Activated naive CD8-positive, alpha-beta T cell treated with anti-CD3 and anti-CD28 coated beads, Interleukin-2, amount 50 U/mL, for 24 hours (primary cell): ENCODE measurements at regions not wholly inside any gene's neighbourhood (a gene's known extent, or its start where the extent isn't known, plus 50 kb on each side); places are given as distances from the start of the nearest gene placed in this dataset.

Source experiments
- ATAC-seq: fragments of 150-1000 bp; cut with Tn5 transposase; one replicate; pipeline ENCODE4 v1.10.0; 2021
- DNase-seq: peaks from one replicate; pipeline ENCODE4 v3.0.0; 2021
- H3K27ac Mint-ChIP-seq: one replicate; pipeline ENCODE4 v1.8.0; 2021; ENCODE audit warnings: mild to moderate bottlenecking, mixed read lengths
- H3K27me3 Mint-ChIP-seq: one replicate; pipeline ENCODE4 v1.8.0; 2021; ENCODE audit warnings: mixed read lengths
- H3K36me3 Mint-ChIP-seq: one replicate; pipeline ENCODE4 v1.8.0; 2021; ENCODE audit warnings: low read depth, mixed read lengths
- H3K4me1 Mint-ChIP-seq: one replicate; pipeline ENCODE4 v1.8.0; 2021; ENCODE audit warnings: mixed read lengths
- H3K4me3 Mint-ChIP-seq: one replicate; pipeline ENCODE4 v1.8.0; 2021; ENCODE audit warnings: mild to moderate bottlenecking, moderate library complexity, mixed read lengths
- H3K9me3 Mint-ChIP-seq: one replicate; pipeline ENCODE4 v1.8.0; 2021; ENCODE audit warnings: mixed read lengths

DNA sequence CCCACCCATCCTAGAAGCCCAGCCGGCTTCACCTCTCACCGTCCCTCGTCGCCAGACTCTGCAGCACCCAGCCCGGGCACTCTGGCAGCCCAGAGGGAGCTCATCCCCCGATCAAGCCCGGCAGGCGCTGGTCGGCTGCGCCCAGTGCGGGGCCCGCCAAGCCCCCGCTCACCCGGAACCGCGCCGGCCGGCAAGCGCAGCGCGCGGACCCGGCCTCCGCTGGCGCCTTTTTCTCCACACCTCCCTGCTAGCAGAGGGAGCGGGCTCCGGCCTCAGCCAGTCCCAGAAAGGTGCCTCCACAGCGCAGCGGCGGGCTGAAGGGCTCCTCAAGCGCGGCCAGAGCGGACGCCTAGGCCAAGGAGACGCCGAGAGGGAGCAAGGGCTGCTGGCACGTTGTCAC is 2023.3 kb downstream of the NCAM2 start:
- no peak overlapping the region for H3K4me3 Mint-ChIP-seq
- no peaks in the 10 kb centered on the region for H3K27me3 Mint-ChIP-seq
- ATAC-seq (no peak), DNase-seq (no peak)
- H3K9me3 Mint-ChIP-seq = peaks cover 4% of the 10 kb centered on the region
- H3K27ac Mint-ChIP-seq = no peak overlapping the region
- no peaks in the 10 kb centered on the region for H3K36me3 Mint-ChIP-seq
- H3K4me1 Mint-ChIP-seq = no peaks in the 10 kb centered on the region

DNA sequence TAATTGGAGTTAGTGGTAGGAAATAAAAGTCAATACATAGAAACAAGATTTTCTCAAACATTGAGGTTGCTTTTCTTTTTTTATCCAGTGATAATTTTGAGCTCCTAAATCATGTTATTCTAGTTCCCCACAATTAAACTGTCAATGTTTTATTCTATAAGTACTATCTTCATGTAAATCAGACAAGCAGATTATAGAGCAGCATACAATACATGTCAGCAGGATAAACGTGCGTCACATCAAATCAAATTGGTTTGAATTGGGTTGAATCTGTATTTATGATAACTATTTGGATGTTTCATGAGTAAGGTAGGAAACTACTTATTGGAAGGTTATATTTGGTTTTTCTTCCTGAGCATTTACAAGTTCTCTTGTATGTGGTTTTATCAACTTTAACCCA is 2028.7 kb downstream of the NCAM2 start:
- no peak for DNase-seq
- Mint-ChIP-seq H3K9me3 (peaks cover 4% of the 10 kb centered on the region), H3K27me3 (no peaks in the 10 kb centered on the region), H3K4me3 (no peak overlapping the region), H3K27ac (no peak overlapping the region), H3K4me1 (no peaks in the 10 kb centered on the region), H3K36me3 (no peaks in the 10 kb centered on the region)
- no peak for ATAC-seq

DNA sequence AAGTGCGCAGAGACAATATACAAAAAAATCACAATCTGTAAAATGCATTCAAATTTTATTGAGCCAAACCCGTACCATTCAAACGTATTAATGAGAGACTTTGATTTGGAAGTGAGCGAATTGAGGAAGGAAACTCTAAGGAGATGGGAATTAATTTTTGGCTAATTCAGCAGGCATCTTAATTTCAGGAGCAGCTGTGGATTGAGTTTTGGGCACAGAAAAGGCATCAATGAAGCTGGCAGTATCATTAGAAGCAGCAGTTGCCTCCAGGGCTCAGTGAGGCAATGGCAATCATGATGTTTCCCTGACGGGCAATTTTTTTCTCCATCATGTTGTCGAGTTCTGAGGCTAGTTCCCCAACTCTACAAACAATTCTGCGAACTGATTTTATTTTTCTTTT is 2041.6 kb downstream of the NCAM2 start:
- no peaks in the 10 kb centered on the region for H3K9me3 Mint-ChIP-seq

DNA sequence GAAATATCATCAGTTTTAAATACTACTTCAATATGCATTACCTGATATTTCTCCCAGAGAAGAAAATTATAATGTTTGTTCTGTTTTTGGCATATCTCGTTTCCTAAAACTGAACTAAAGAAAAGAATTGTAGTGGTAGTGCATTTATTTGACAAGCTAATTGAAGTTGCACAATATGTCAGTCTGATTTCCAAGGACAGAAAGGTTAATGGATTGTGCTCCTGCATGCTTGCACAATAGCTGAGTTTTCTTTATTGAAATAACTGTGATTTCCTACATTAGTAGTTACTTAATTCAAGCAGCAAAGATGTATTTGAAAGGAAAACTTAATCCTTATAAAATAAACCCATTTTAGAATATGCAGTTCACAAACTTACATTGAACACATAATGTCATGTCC is 2047.7 kb downstream of the NCAM2 start:
- H3K4me3 Mint-ChIP-seq = no peak overlapping the region
- no peak overlapping the region for H3K27ac Mint-ChIP-seq
- DNase-seq (no peak), ATAC-seq (no peak)
- H3K36me3 Mint-ChIP-seq = no peaks in the 10 kb centered on the region
- H3K9me3 Mint-ChIP-seq = peaks cover 5% of the 10 kb centered on the region
- no peaks in the 10 kb centered on the region for H3K4me1 Mint-ChIP-seq
- H3K27me3 Mint-ChIP-seq = no peaks in the 10 kb centered on the region

More for the DNA sequence above, 2041.6 kb downstream of the NCAM2 start:
- H3K36me3 Mint-ChIP-seq = no peaks in the 10 kb centered on the region
- no peak overlapping the region for H3K4me3 Mint-ChIP-seq
- no peak overlapping the region for H3K27ac Mint-ChIP-seq
- no peaks in the 10 kb centered on the region for H3K27me3 Mint-ChIP-seq
- ATAC-seq = no peak
- no peak for DNase-seq
- H3K4me1 Mint-ChIP-seq = no peaks in the 10 kb centered on the region

DNA sequence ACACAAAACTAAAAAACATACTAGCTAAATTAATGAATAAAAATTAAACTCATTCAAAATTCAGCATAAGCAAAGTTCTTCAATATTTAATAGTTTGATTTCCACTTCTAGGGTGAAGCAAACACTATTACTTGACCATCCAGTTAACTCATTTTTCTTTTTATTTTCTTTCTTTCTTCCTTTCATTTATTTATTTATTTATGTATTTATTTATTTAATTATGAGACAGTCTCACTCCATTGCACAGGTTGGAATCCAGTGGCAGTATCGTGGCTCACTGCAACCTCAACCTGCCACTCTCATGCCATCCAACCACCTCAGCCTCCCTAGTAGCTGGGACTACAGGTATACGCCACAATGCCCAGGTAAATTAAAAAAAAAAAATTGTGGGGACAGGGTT is 2069.5 kb downstream of the NCAM2 start:
- H3K27me3 Mint-ChIP-seq = no peaks in the 10 kb centered on the region
- H3K4me3 Mint-ChIP-seq = no peak overlapping the region
- DNase-seq = no peak
- no peak for ATAC-seq
- peaks cover 4% of the 10 kb centered on the region for H3K9me3 Mint-ChIP-seq
- no peaks in the 10 kb centered on the region for H3K4me1 Mint-ChIP-seq
- H3K36me3 Mint-ChIP-seq = no peaks in the 10 kb centered on the region
- H3K27ac Mint-ChIP-seq = no peak overlapping the region

DNA sequence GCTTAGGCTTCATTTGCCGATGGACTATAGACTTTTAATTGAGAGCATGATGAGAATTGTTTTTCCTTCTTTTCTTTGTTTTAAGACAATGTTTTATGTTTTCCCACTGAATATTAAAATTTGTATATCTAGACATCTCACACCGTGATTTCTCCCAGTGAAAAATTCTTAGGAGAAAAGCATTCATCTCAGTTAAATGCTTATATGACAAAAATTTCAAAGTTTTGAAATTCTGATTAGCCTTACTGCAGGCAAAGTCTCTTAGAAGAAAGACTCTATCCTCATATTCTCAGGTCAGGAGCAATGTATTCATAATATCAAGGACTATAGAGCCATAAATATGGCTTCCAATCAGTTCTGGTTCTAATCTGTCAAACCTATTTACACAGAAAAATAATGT is 2085.0 kb downstream of the NCAM2 start:
- Mint-ChIP-seq H3K36me3 (no peaks in the 10 kb centered on the region), H3K27me3 (no peaks in the 10 kb centered on the region), H3K27ac (no peak overlapping the region), H3K4me3 (no peak overlapping the region), H3K4me1 (no peaks in the 10 kb centered on the region), H3K9me3 (peaks cover 3% of the 10 kb centered on the region)
- ATAC-seq = no peak
- no peak for DNase-seq

GRCh38 chr21:23093259-23093658 is 2095.1 kb downstream of the NCAM2 start:
- Mint-ChIP-seq H3K4me1 (no peaks in the 10 kb centered on the region), H3K4me3 (no peak overlapping the region), H3K27me3 (no peaks in the 10 kb centered on the region), H3K36me3 (no peaks in the 10 kb centered on the region), H3K9me3 (peaks cover 14% of the 10 kb centered on the region), H3K27ac (no peak overlapping the region)
- no peak for DNase-seq
- no peak for ATAC-seq

- Mint-ChIP-seq H3K27ac (no peak overlapping the region), H3K27me3 (no peaks in the 10 kb centered on the region)
Measured at GRCh38 chr21:23099185-23099584, 2101.0 kb downstream of the NCAM2 start.

DNA sequence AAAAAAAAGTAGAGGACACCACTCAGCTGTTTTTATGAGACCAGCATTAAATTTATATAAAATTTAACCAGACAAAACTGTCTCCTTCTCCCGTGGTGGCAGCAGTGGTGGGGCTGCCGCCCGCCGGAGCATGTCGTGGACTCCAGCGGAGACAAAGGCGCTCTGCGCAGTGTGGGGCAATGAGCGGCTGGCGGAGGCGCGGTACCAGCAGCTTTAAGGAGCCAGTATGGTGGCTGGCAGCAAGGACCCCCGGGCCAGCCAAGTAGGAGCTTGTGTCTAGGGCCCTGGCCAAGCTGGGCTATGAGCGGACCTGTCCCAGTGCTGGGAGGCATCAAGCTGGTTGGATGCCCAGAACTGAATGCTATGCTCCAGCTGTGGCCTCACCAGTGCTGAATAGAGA is 2102.9 kb downstream of the NCAM2 start:
- DNase-seq (no peak), ATAC-seq (no peak)
- Mint-ChIP-seq H3K9me3 (peaks cover 12% of the 10 kb centered on the region), H3K36me3 (no peaks in the 10 kb centered on the region), H3K4me1 (no peaks in the 10 kb centered on the region), H3K27me3 (no peaks in the 10 kb centered on the region), H3K27ac (no peak overlapping the region), H3K4me3 (no peak overlapping the region)

More at GRCh38 chr21:23099185-23099584, 2101.0 kb downstream of the NCAM2 start:
- Mint-ChIP-seq H3K4me1 (no peaks in the 10 kb centered on the region), H3K36me3 (no peaks in the 10 kb centered on the region), H3K4me3 (no peak overlapping the region), H3K9me3 (peaks cover 12% of the 10 kb centered on the region)
- ATAC-seq (no peak), DNase-seq (no peak)

DNA sequence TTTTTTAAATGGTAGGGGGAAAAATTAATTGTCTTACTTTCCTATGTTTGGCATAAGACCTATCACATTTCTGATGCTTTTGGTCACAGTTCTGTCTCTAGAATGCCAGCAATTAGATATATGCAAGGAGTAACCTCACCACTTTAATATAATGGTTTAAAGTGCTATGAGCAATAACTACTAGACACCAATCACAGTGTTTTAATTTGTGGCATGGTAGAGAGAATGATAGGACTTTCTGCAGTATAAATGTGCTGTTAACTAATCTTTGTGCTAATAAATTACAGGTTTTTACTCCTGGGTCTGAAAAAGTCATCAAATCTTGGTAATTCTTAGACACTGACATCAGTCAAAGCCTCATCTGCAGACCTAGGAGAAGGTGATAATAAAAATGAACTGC is 2110.3 kb downstream of the NCAM2 start:
- no peaks in the 10 kb centered on the region for H3K36me3 Mint-ChIP-seq
- no peak for ATAC-seq

DNA sequence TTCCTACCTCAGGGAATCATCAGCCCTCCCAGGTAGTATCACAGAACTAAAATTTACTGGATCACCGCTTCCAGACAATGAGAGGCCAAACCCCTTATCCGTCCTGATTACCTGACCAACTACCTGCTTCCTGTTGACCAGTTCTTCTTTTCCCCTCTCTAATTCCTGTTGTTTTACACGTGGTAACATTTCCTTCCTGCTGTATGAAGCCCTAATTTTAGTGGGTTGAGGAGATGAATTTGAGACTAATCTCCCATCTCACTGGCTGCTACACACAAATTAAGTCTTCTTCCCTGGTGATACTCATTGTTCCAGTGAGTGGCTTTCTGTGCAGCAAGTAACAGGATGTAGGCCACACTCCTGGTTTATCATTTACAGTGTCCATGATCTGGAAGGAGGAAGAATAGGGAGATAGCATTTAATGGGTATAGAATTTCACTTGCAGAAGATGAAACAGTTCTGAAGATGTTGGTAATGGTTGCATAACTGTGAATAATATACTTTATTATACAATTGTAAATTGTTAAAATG is 2112.9 kb downstream of the NCAM2 start:
- no peak overlapping the region for H3K27ac Mint-ChIP-seq
- no peaks in the 10 kb centered on the region for H3K9me3 Mint-ChIP-seq
- H3K4me3 Mint-ChIP-seq = no peak overlapping the region
- ATAC-seq (no peak), DNase-seq (no peak)
- no peaks in the 10 kb centered on the region for H3K4me1 Mint-ChIP-seq
- H3K36me3 Mint-ChIP-seq = no peaks in the 10 kb centered on the region
- H3K27me3 Mint-ChIP-seq = no peaks in the 10 kb centered on the region

More for the DNA sequence above, 2110.3 kb downstream of the NCAM2 start:
- no peak for DNase-seq
- Mint-ChIP-seq H3K4me1 (no peaks in the 10 kb centered on the region), H3K27me3 (no peaks in the 10 kb centered on the region), H3K9me3 (no peaks in the 10 kb centered on the region), H3K4me3 (no peak overlapping the region), H3K27ac (no peak overlapping the region)

GRCh38 chr21:23119491-23119890 is 2121.3 kb downstream of the NCAM2 start:
- ATAC-seq = no peak
- Mint-ChIP-seq H3K36me3 (no peaks in the 10 kb centered on the region), H3K27me3 (no peaks in the 10 kb centered on the region), H3K27ac (no peak overlapping the region), H3K4me1 (no peaks in the 10 kb centered on the region), H3K4me3 (no peak overlapping the region), H3K9me3 (no peaks in the 10 kb centered on the region)
- no peak for DNase-seq

DNA sequence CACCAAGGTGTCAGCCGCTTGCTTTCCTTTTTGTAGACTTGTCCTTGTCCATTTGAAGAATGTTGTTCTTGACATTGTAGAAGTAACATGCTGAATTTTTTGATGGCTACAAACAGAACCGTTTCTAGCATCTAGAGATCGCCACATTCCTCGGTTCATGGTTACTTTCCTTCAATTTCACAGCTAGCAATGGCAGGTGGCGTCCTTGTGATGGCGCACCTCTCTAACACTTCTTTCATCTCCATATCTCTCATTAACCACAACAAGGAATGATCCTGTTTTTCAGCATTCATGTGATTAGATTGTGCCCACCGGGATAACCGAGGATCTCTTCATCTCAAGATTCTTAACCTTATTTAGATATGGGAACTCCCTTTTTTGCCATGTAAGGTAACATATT is 2129.8 kb downstream of the NCAM2 start:
- Mint-ChIP-seq H3K36me3 (no peaks in the 10 kb centered on the region), H3K27ac (no peak overlapping the region), H3K27me3 (no peaks in the 10 kb centered on the region), H3K9me3 (no peaks in the 10 kb centered on the region), H3K4me3 (no peak overlapping the region), H3K4me1 (no peaks in the 10 kb centered on the region)
- ATAC-seq = no peak
- no peak for DNase-seq

GRCh38 chr21:23130308-23130707 is 2132.1 kb downstream of the NCAM2 start:
- Mint-ChIP-seq H3K9me3 (peaks cover 5% of the 10 kb centered on the region), H3K4me3 (no peak overlapping the region), H3K36me3 (no peaks in the 10 kb centered on the region), H3K4me1 (no peaks in the 10 kb centered on the region), H3K27ac (no peak overlapping the region), H3K27me3 (no peaks in the 10 kb centered on the region)
- DNase-seq = no peak
- no peak for ATAC-seq

DNA sequence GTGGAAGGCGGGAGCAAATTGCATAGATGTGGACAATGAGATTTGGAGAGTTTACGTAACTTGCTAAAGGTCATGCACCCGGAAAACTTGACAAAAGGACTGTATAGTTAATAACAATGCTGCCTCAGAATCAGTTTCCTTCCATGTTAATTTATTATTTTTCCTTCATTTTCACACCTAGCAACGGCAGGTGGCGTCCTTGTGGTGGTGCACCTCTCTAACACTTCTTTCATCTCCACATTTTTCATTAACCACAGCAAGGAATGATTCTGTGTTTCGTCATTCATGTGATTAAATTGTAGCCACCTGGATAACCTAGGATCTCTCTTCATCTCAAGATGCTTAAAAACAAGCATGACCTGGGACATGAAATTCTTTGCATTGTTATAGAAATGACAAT is 2133.0 kb downstream of the NCAM2 start:
- ATAC-seq (no peak), DNase-seq (no peak)
- Mint-ChIP-seq H3K4me3 (no peak overlapping the region), H3K27me3 (no peaks in the 10 kb centered on the region), H3K9me3 (peaks cover 9% of the 10 kb centered on the region), H3K36me3 (no peaks in the 10 kb centered on the region), H3K27ac (no peak overlapping the region), H3K4me1 (no peaks in the 10 kb centered on the region)

DNA sequence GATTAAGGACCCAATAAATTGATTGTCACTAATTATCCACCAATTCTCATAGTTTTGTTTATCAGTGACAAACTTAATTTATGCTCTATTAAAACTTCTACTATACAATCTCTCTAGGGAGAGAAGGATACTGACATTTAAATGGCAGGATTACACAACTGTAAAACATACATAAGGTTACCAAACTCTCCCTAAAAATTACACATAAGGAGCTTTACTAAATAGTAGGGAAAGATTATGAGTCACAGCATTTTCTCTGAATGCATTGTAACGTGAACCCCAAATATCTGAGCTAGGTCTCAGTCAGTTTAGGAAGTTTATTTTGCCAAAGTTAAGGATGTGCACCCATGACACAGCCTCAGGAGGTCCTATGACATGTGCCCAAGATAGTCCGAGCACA is 2140.6 kb downstream of the NCAM2 start:
- Mint-ChIP-seq H3K4me3 (no peak overlapping the region), H3K9me3 (peaks cover 9% of the 10 kb centered on the region), H3K36me3 (no peaks in the 10 kb centered on the region), H3K27ac (no peak overlapping the region), H3K4me1 (no peaks in the 10 kb centered on the region), H3K27me3 (no peaks in the 10 kb centered on the region)
- ATAC-seq (no peak), DNase-seq (no peak)
